ENCODE measurements at regions not wholly inside any gene's neighbourhood (a gene's known extent, or its start where the extent isn't known, plus 50 kb on each side); places are given as distances from the start of the nearest gene placed in this dataset.

- TF ChIP-seq CTCF (conservative IDR thresholded peaks at IDR 0.05; ENCODE audit: control insufficient read depth, insufficient read depth, low read depth, low read length) = no peak
- DNase-seq (ENCODE audit: low read depth) = no peak
- no peak overlapping the region for H3K4me3 ChIP-seq (ENCODE audit: control insufficient read depth, low read depth, low read length)
Measured at GRCh38 chr6:53730767-53731166, 64.0 kb upstream of the LRRC1 start.

GRCh38 chr6:53728570-53729194 lies 63.1 kb upstream of the KLHL31 start:
- DNase-seq (ENCODE audit: low read depth) = peak; percentile 42
- peak; percentile 78 for TF ChIP-seq CTCF (conservative IDR thresholded peaks at IDR 0.05; ENCODE audit: control insufficient read depth, insufficient read depth, low read depth, low read length)
- no peak overlapping the region for H3K4me3 ChIP-seq (ENCODE audit: control insufficient read depth, low read depth, low read length)

DNA sequence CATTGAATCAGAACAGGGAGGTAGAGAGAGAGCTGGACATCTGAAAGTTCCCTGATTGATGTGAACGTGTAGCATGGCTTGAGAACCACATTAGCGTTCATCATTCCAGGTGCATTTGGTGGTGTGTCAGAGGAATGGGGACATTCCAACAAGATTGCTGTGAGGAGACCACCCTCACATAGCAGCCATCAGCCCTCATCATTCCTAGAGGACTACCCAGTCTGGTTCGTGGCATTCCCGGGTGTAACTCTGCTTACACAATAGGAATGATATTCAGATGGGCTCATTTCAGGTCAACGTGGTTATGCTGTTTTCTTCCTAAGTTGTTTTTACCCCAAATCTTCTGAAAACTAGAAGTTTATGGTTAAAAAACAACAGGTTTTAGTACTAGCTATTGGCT lies 62.2 kb upstream of the KLHL31 start:
- TF ChIP-seq CTCF (conservative IDR thresholded peaks at IDR 0.05; ENCODE audit: control insufficient read depth, insufficient read depth, low read depth, low read length) = no peak
- H3K4me3 ChIP-seq (ENCODE audit: control insufficient read depth, low read depth, low read length) = no peak overlapping the region

DNA sequence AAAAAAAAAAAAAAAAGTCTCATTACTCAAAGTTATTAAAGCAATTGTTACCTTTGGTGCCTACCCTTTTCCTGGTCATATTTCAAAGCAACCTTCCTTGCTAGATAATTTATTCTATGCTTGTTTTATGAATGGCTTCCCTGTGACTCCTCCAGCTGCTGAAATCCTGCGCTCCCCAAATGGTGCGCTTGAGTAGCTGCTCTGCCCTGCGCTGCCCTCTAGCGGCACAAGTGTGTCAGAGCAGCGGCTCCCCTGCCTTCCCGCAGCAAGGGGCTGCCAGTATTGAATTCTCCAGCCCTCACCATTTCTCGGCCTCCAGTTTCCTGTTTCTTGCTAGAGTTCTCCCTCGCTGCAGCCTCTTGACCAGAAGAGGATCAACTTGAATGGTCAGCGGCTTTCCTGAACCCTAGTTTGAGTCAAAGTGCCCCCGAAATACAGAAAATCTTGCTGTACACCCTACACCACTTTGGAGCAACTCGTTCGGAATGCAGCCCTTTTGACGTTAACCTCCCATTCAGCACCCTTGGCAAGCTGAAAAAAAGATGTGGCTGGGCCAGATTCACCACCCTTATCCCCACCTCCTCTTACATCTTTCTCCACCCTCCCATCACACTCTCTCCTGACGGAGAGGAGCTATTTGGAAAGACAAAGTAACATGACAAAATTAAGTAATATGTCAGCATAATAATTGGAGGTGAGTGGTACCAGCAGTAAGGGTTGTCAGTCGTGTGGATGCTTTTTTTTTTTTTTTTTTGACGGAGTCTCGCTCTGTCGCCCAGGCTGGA lies 60.4 kb upstream of the KLHL31 start:
- peak; percentile 64 for DNase-seq (ENCODE audit: low read depth)
- TF ChIP-seq CTCF (conservative IDR thresholded peaks at IDR 0.05; ENCODE audit: control insufficient read depth, insufficient read depth, low read depth, low read length) = peak; percentile 92
- no peak overlapping the region for H3K4me3 ChIP-seq (ENCODE audit: control insufficient read depth, low read depth, low read length)

More for the DNA sequence above, 62.2 kb upstream of the KLHL31 start:
- DNase-seq (ENCODE audit: low read depth) = peak; percentile 10

DNA sequence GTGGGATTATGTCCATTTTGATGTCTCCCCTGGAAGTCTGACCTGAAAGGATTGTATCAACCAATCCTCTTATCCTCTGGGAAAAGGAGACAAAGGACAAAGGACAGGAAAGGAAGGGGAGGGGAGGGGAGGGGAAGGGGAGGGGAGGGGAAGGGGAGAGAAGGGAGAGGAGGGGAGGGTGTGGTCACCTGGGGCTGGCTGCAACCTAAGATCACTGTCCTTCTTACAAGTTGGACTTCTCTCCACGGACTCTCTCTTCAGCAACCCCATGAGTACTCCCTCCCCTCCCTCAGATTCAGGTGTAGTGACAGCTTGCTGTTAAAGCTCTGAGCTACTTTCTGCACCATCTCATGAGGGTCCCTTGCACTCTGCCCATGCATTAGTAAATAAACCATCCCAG lies 58.9 kb upstream of the KLHL31 start:
- DNase-seq (ENCODE audit: low read depth) = no peak
- H3K4me3 ChIP-seq (ENCODE audit: control insufficient read depth, low read depth, low read length) = no peak overlapping the region
- no peak for TF ChIP-seq CTCF (conservative IDR thresholded peaks at IDR 0.05; ENCODE audit: control insufficient read depth, insufficient read depth, low read depth, low read length)

DNA sequence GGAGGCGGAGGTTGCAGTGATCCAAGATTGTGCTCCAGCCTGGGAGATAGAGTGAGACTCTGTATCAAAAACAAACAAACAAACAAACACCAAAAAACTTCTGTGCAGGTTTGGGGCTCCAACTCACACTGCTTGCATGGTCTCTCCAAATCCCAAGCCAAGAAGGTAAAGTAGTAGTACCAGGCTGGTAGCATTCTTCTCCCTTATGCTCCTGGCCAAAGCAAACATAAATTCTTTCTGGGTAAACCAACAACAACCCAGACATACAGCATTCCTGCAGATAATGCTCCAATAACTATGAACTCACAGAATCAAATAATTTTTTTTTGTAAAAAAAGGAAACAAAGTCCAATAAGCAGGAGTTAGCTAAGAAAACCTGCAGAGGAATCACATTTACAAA lies 57.8 kb upstream of the KLHL31 start:
- TF ChIP-seq CTCF (conservative IDR thresholded peaks at IDR 0.05; ENCODE audit: control insufficient read depth, insufficient read depth, low read depth, low read length) = no peak
- H3K4me3 ChIP-seq (ENCODE audit: control insufficient read depth, low read depth, low read length) = no peak overlapping the region
- no peak for DNase-seq (ENCODE audit: low read depth)

All from fibroblast of mammary gland (primary cell).